ENCODE measurements at regions not wholly inside any gene's neighbourhood (a gene's known extent, or its start where the extent isn't known, plus 50 kb on each side); places are given as distances from the start of the nearest gene placed in this dataset.

DNA sequence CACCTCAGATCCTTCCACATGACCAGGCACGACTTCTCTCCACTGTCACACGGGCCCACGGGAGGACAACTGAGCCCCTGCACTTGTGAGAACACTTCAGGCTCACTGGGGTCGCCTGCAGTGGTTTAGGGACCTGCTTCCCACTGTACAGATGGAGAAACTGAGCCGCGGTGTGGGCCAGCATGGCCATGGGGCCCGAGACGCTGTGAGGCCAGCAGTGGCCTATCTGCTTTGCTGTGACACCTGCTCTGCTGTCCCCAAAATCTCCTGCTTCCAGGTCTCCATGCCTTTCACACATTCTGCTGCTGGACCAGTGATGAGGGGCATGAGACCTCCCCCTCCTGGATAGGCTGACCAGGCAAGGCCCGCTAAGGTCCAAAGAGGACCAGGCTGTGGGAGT lies 75.8 kb upstream of the PAX2 start:
- H4K20me1 ChIP-seq (ENCODE audit: control insufficient read depth, extremely low read depth, insufficient read depth, low read length): peaks cover 3% of the 10 kb centered on the region
- H3K4me1 ChIP-seq (ENCODE audit: control insufficient read depth, extremely low read depth, insufficient read depth, low read length): no peaks in the 10 kb centered on the region
- no peaks in the 10 kb centered on the region for H3K36me3 ChIP-seq (ENCODE audit: control insufficient read depth in 2 of 2, extremely low read depth in 1 of 2, insufficient read depth in 2 of 2, low read length in 2 of 2)
- no peaks in the 10 kb centered on the region for H3K9me3 ChIP-seq (ENCODE audit: control insufficient read depth, low read depth, low read length)
- no peaks in the 10 kb centered on the region for H3K79me2 ChIP-seq (ENCODE audit: control insufficient read depth, insufficient read depth, low read length)
- no peak overlapping the region for H3K27ac ChIP-seq (ENCODE audit: control insufficient read depth, insufficient read depth, low read length)
- H3K4me3 ChIP-seq (ENCODE audit: control insufficient read depth in 2 of 3, extremely low read depth in 1 of 3, insufficient read depth in 2 of 3, low read depth in 1 of 3, low read length in 3 of 3): no peak overlapping the region
- H3K9me1 ChIP-seq (ENCODE audit: control insufficient read depth, extremely low read depth, insufficient read depth, low read length): no peaks in the 10 kb centered on the region
- dilution Hi-C loops (cut with MboI; ENCODE audit: extremely low pct_ligation_motif_present, low sequenced_read_pairs): no loop called here
- TF ChIP-seq, protein P1, sequence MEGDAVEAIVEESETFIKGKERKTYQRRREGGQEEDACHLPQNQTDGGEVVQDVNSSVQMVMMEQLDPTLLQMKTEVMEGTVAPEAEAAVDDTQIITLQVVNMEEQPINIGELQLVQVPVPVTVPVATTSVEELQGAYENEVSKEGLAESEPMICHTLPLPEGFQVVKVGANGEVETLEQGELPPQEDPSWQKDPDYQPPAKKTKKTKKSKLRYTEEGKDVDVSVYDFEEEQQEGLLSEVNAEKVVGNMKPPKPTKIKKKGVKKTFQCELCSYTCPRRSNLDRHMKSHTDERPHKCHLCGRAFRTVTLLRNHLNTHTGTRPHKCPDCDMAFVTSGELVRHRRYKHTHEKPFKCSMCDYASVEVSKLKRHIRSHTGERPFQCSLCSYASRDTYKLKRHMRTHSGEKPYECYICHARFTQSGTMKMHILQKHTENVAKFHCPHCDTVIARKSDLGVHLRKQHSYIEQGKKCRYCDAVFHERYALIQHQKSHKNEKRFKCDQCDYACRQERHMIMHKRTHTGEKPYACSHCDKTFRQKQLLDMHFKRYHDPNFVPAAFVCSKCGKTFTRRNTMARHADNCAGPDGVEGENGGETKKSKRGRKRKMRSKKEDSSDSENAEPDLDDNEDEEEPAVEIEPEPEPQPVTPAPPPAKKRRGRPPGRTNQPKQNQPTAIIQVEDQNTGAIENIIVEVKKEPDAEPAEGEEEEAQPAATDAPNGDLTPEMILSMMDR (optimal IDR thresholded peaks at IDR 0.05 in 1 of 3, IDR thresholded peaks at IDR 0.05 in 1 of 3, conservative IDR thresholded peaks at IDR 0.05 in 1 of 3; ENCODE audit: extremely low read depth in 1 of 3, insufficient read depth in 2 of 3, low read length in 3 of 3): no peak
- TF ChIP-seq EZH2 (IDR thresholded peaks at IDR 0.05; ENCODE audit: low read length): peak; percentile 54
- peaks cover 55% of the 10 kb centered on the region for H3K27me3 ChIP-seq (ENCODE audit: control insufficient read depth, extremely low read depth, insufficient read depth, low read length)
- no peak overlapping the region for H3K4me2 ChIP-seq (ENCODE audit: control insufficient read depth, extremely low read depth, insufficient read depth, low read depth, low read length)
- no peak overlapping the region for H3K9ac ChIP-seq (ENCODE audit: control insufficient read depth, extremely low read depth, insufficient read depth, low read length)
- FAIRE-seq: no peak
- no peak for DNase-seq (ENCODE audit: low read depth, low spot score)
- no peak overlapping the region for H2AFZ ChIP-seq (ENCODE audit: control insufficient read depth, low read length)

DNA sequence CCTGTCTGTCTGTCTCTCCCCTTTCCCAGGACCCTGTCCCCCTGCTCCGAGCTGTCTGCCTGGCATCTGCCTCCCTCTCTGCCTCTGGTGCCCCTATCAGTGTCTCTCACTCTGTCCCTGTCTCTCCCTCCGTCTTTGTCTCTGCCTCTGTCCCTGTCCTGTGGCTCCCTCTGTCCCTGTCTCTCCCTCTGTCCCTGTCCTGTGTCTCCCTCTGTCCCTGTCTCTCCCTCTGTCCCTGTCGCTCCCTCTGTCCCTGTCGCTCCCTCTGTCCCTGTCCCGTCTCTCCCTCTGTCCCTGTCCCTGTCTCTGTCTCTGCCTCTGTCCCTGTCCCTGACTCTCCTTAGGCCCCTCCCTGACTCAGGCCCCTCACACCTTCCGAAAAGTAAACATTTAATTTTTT lies 75.0 kb upstream of the PAX2 start:
- peaks cover 55% of the 10 kb centered on the region for H3K27me3 ChIP-seq (ENCODE audit: control insufficient read depth, extremely low read depth, insufficient read depth, low read length)
- H3K9ac ChIP-seq (ENCODE audit: control insufficient read depth, extremely low read depth, insufficient read depth, low read length): no peak overlapping the region
- H3K36me3 ChIP-seq (ENCODE audit: control insufficient read depth in 2 of 2, extremely low read depth in 1 of 2, insufficient read depth in 2 of 2, low read length in 2 of 2): no peaks in the 10 kb centered on the region
- peaks cover 3% of the 10 kb centered on the region for H4K20me1 ChIP-seq (ENCODE audit: control insufficient read depth, extremely low read depth, insufficient read depth, low read length)
- no peaks in the 10 kb centered on the region for H3K4me1 ChIP-seq (ENCODE audit: control insufficient read depth, extremely low read depth, insufficient read depth, low read length)
- H3K9me3 ChIP-seq (ENCODE audit: control insufficient read depth, low read depth, low read length): no peaks in the 10 kb centered on the region
- H2AFZ ChIP-seq (ENCODE audit: control insufficient read depth, low read length): no peak overlapping the region
- no peak overlapping the region for H3K4me3 ChIP-seq (ENCODE audit: control insufficient read depth in 2 of 3, extremely low read depth in 1 of 3, insufficient read depth in 2 of 3, low read depth in 1 of 3, low read length in 3 of 3)
- DNase-seq (ENCODE audit: low read depth, low spot score): no peak
- H3K79me2 ChIP-seq (ENCODE audit: control insufficient read depth, insufficient read depth, low read length): no peaks in the 10 kb centered on the region
- H3K4me2 ChIP-seq (ENCODE audit: control insufficient read depth, extremely low read depth, insufficient read depth, low read depth, low read length): no peak overlapping the region
- dilution Hi-C loops (cut with MboI; ENCODE audit: extremely low pct_ligation_motif_present, low sequenced_read_pairs): no loop called here
- no peak for FAIRE-seq
- no peaks in the 10 kb centered on the region for H3K9me1 ChIP-seq (ENCODE audit: control insufficient read depth, extremely low read depth, insufficient read depth, low read length)
- TF ChIP-seq, protein P1 (optimal IDR thresholded peaks at IDR 0.05 in 1 of 3, IDR thresholded peaks at IDR 0.05 in 1 of 3, conservative IDR thresholded peaks at IDR 0.05 in 1 of 3; ENCODE audit: extremely low read depth in 1 of 3, insufficient read depth in 2 of 3, low read length in 3 of 3): no peak
- no peak for TF ChIP-seq EZH2 (IDR thresholded peaks at IDR 0.05; ENCODE audit: low read length)
- no peak overlapping the region for H3K27ac ChIP-seq (ENCODE audit: control insufficient read depth, insufficient read depth, low read length)
